DND-41 (cell line): ENCODE measurements at regions not wholly inside any gene's neighbourhood (a gene's known extent, or its start where the extent isn't known, plus 50 kb on each side); places are given as distances from the start of the nearest gene placed in this dataset.

Source experiments
- CTCF ChIP-seq: IDR thresholded peaks from 2 replicates; pipeline ENCODE4 v1.5.1; 2012; ENCODE audit warnings: borderline replicate concordance, low read length, moderate library complexity, mild to moderate bottlenecking; ENCODE audit not compliant: poor library complexity, severe bottlenecking; ENCODE audit errors: extremely low read depth
- EZH2 ChIP-seq: IDR thresholded peaks from 3 replicates; pipeline ENCODE4 v1.6.1; 2012; ENCODE audit warnings: borderline replicate concordance, low read depth, mild to moderate bottlenecking, moderate library complexity, low read length, inconsistent platforms; ENCODE audit not compliant: severe bottlenecking

GRCh38 chr3:25027650-25028049 lies 400.4 kb upstream of the RARB start:
- TF ChIP-seq CTCF = no peak
- TF ChIP-seq EZH2 = no peak
